Activated CD8-positive, alpha-beta memory T cell treated with anti-CD3 and anti-CD28 coated beads for 48 hours (primary cell): ENCODE measurements at regions not wholly inside any gene's neighbourhood (a gene's known extent, or its start where the extent isn't known, plus 50 kb on each side); places are given as distances from the start of the nearest gene placed in this dataset.

Experiments
- DNase-seq, 3 experiments: peaks; one replicate each; pipeline ENCODE4 v3.0.0-alpha.2; 2020; ENCODE audit warnings: low read depth in 2 of 3, low spot score in 2 of 3

GRCh38 chr5:123805300-123805699 lies 293.3 kb downstream of the CSNK1G3 start:
- no peak for DNase-seq

GRCh38 chr5:123803359-123803758 lies 291.4 kb downstream of the CSNK1G3 start:
- DNase-seq: no peak

- DNase-seq: no peak
These were observed 290.4 kb downstream of the CSNK1G3 start for GRCh38 chr5:123802298-123802951.

DNA sequence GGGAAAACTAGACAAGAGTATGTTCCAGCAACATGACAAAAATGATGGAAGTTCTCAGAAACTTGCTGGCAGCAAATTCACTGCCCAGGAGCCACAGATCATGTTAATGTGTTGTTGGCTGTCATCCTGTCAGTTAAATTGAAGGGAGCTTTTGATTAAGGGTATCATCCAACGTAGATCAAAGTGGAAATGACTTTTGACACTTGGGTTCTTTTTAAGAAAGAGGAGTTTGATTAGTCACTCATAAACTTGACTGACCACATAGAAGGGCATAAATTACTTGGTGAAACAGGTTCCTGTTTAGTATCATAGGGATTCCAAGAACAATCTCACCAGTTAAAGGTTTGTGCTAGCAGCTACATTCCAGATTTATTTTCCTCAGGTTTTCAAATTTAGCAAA lies 288.7 kb downstream of the CSNK1G3 start:
- DNase-seq: no peak

- DNase-seq: no peak
These were observed 283.7 kb downstream of the CSNK1G3 start for GRCh38 chr5:123795688-123796087.

- DNase-seq: no peak
These were observed 278.2 kb downstream of the CSNK1G3 start for GRCh38 chr5:123790226-123790625.

DNA sequence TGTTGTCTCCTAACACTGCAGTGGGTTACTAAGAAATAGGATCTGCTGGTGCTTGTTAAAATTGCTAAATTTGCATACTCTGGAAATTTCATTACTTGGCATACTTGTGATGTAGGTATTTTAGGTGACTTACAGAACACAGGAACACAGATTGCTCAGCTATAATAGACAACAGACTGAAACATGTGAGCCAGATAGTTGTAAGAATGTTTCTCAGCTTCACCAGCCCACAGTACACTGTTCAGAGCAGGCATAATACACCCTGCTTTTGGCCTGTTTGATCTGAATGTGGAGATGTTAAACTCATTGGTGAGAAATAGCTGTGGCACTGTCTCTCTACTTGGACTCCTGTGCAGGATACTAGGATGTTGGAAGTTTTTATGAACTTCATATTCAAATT lies 275.7 kb downstream of the CSNK1G3 start:
- DNase-seq: no peak

GRCh38 chr5:123787136-123787535 lies 275.2 kb downstream of the CSNK1G3 start:
- no peak for DNase-seq

DNA sequence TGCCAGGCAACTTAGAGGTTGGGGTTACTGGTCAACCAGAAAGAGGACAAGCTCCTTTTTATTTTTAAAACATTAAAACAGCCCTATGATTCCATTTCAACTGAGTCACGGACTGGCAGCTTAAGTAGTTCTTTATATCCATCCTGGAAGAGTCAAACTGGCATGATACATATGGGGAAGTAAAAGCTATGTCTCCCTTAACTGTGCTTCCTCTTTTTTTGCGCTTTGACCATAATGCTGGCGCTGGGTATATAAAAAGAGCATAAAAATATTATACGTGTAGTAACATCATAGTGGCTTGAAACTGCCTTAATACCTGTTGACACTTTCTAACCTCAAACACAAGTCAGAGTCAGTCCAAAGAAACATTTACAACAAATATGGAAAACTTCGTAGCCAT lies 274.4 kb downstream of the CSNK1G3 start:
- no peak for DNase-seq

DNA sequence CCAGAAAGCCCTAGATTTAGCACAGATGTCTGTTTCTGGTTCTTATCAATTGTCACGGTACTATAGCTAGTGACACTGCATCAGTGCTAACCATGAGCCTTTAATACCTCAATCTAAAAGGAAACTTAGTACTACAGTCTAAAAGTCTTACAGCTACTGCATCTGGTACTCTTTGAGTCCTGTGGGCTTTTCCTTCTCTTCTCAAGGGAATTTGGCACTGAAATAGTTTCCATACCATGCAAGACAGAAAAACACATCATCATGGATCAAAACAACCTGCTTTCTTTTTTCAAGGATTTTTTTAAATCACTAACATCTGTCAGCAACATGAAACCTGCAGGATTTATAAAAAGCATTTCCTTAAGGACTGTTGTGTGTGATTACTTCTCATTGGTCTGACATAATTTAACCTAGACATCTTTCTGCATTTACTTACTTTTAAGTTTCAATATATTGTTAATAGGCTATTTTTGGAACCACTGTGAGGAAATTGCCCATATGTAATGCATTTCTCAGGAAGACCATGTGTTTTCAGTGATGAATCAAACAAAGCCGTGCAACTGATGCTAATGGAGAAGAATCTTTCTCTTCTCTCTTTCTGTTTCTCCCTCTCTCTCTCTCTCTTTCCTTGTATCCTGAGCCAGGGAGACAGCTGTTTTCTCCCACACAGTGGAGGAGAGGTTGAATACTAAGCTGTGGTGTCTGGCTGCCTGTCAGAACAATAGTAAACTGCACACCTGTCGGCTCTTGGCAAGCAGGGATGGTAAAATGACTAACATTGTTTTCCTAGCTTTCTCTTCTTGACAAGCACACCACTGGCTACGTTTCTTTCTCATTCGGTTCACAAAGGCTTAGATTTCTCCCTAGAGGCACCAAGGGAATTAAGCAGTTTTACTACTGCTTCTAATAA lies 273.4 kb downstream of the CSNK1G3 start:
- no peak for DNase-seq

- DNase-seq: no peak
These were observed 271.4 kb downstream of the CSNK1G3 start for GRCh38 chr5:123783421-123783820.

- DNase-seq: no peak
These were observed 266.7 kb downstream of the CSNK1G3 start for GRCh38 chr5:123778641-123779040.

DNA sequence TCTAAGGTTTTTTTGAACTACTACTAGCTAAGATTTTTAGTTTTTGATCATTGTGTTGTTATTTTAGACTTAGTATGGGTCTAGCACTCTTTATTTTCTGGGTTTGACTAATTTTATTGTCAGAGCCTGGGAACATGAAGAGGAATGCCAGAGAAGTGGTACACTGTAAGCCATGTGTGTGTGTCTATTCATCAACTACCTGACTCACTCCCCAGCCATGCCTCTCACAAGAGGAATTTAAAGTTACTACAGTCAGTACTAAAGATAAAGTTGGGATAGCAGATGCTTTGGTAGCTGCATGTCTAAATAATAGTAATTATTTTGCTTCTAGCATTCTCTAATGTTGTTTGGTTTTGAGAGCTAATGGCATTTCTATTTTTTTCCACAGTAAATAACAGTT lies 264.8 kb downstream of the CSNK1G3 start:
- no peak for DNase-seq

DNA sequence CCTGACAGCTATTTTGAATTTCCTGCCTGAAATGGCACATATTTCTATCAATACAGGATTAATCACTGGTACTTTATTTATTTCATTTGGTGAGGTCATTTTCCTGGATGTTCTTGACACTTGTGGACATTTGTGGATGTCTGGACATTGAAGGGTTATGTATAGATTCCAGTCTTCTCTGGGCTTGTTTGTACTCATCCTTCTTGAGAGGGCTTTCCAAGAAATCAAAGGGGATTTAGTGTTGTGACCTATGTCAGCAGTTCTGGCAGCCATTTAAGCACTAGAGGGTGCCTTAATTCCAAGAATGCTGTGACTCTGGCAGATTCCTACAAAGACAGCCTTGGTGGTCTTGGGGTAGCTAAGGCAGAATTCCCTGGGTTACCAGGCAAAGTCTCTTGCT lies 259.7 kb downstream of the CSNK1G3 start:
- DNase-seq: no peak

- DNase-seq: no peak
These were observed 251.2 kb downstream of the CSNK1G3 start for GRCh38 chr5:123763201-123763600.

DNA sequence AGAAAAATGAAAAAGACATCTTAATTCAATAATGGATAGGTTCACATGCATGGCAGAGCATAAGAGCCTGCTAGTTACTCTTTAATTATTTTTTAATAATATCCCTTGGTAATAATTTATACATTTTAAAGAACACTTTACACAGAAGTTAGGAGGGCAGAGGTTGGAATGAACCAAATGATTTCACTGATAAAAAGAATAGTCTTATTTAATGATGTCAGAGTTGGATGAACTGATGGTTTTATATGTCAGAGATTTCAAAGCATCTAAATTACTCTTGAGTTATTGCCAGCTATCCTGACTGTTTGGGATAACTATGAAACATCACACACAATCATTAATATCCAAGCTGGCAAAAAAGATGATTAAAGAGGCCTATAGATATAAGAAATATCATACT lies 244.8 kb downstream of the CSNK1G3 start:
- no peak for DNase-seq

DNA sequence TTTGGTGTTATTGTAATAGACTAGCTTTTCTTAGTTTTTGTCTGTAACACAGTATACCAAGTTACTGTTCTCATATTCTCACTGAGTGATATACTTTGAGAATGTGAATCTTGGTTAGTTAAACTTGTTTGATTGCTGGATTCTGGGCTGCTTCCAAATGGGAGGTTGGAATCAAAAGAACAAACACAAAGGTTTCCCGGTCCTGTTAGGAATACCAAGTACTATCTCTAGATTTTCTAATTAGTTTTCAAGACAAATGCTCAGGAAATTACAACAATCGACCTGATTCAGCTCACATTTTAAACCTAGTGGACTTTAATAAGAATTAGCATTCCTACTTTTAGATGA lies 244.3 kb downstream of the CSNK1G3 start:
- no peak for DNase-seq

DNA sequence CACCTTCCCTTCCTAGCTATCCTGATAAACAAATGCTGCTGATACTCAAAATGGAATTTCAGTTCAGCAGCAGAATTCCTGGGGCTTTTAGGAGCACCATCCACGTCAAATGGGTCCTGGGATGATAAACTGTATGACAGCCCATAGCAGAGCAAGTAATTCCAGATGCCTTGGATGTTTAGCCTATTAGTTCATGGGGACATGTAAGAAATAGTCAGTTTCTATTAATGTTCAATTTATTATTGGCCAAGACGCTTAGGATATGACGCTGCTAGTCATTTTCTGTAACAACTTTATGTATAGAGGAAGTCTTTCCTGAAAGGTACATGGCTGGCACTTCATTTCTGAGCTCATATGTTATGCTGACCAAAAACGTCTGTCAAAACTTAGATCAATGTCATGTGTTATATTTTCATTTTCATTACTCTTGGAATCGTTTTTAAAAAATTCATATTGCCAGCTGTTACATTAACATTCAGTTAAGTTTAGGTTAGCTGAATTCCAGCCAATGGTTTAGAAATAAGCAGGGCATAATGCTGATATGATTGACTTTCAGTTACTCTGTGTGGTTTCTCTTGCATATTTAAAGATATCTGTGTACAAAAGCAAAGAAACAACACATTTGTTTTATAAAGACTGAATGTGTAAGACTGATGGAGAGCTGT lies 243.8 kb downstream of the CSNK1G3 start:
- no peak for DNase-seq

- DNase-seq: no peak
These were observed 242.9 kb downstream of the CSNK1G3 start for GRCh38 chr5:123754908-123755307.

- no peak for DNase-seq
These were observed 242.2 kb downstream of the CSNK1G3 start for GRCh38 chr5:123753937-123754891.
